GM18867 (cell line): ENCODE measurements at regions not wholly inside any gene's neighbourhood (a gene's known extent, or its start where the extent isn't known, plus 50 kb on each side); places are given as distances from the start of the nearest gene placed in this dataset.
"Not testable (repeated sequence)": the region's sequence is repeated elsewhere in the genome, so short reads cannot be mapped to it uniquely, and the experiment has no call there.

Source experiments
- ATAC-seq: cut with Tn5 transposase; IDR thresholded peaks from one replicate; pipeline ENCODE4 v1.9.1; 2021; ENCODE audit warnings: mild to moderate bottlenecking, moderate library complexity; ENCODE audit not compliant: unreplicated experiment

DNA sequence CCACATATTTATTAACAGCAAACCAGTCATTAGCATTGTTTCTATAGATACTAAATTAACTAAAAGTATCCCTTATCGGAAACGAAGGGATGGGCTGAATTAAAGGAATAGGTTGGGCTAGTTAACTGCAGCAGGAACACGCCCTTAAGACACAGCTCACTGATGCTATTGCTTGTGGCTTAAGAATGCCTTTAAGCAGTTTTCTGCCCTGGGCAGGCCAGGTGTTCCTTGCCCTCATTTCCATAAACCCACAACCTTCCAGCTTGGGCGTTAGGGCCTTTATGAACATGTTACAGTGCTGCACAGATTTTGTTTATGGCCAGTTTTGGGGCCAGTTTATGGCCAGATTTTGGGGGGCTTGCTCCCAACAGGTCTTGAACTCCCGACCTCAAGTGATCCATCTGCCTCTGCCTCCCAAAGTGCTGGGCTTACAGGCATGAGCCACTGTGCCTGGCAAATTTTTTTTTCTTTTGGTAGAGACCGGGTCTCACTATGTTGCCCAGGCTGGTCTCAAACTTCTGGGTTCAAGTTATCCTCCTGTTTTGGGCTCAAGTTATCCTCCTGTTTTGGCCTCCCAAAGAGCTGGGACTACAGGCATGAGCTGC is 90.1 kb upstream of the GRIN2A start:
- not testable (repeated sequence) for ATAC-seq

GRCh38 chr16:10275214-10275996 is 93.2 kb upstream of the GRIN2A start:
- ATAC-seq: peak; percentile 88

GRCh38 chr16:10277597-10277996 is 95.4 kb upstream of the GRIN2A start:
- ATAC-seq: no peak

DNA sequence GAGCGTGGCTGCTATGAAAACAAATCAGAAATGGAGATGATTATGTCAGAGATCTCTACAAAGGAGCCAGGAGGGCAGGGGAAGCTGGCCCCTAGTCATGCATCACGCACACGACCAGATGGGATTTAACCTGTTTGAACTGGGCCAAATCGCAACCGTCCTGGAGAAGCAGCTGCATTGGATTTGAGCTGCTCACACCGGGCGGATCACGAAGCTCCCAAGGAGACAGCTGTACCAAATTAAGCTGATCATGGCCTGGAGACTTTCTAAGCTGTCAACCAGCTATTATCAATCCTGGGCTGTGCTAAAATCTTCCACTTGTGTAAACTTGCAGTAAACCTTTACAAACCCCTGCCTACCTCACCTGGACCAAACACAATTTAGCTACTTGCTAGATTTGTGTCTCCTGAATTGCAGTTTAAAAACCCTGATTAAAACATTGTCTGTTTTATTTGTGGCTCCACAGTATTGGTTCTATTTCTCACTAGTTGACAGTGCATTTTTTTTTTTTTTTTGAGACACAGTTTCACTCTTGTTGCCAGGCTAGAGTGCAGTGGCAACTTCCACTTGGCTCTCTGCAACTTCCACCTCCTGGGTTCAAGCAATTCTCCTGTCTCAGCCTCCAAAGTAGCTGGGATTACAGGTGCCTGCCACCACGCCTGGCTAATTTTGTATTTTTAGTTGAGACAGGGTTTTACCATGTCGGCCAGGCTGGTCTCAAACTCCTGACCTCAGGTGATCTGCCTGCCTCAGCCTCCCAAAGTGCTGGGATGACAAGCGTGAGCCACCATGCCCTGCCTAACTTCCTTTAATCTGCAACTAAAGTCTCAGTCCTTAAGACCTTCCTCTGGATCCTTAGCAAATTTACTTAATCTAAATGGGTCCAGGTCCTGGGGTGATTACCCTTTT is 98.3 kb upstream of the GRIN2A start:
- no peak for ATAC-seq

GRCh38 chr16:10282367-10282766 is 100.1 kb upstream of the GRIN2A start:
- no peak for ATAC-seq

GRCh38 chr16:10283246-10283645 is 101.0 kb upstream of the GRIN2A start:
- ATAC-seq: not testable (repeated sequence)

- not testable (repeated sequence) for ATAC-seq
These were observed 95.3 kb upstream of the ATF7IP2 start for GRCh38 chr16:10290467-10291105.

GRCh38 chr16:10292197-10292596 is 93.7 kb upstream of the ATF7IP2 start:
- ATAC-seq: not testable (repeated sequence)

GRCh38 chr16:10292976-10293375 is 92.9 kb upstream of the ATF7IP2 start:
- ATAC-seq: not testable (repeated sequence)

GRCh38 chr16:10294153-10294552 is 91.7 kb upstream of the ATF7IP2 start:
- not testable (repeated sequence) for ATAC-seq

- peak; percentile 25 for ATAC-seq
These were observed 88.9 kb upstream of the ATF7IP2 start for GRCh38 chr16:10296956-10297340.

DNA sequence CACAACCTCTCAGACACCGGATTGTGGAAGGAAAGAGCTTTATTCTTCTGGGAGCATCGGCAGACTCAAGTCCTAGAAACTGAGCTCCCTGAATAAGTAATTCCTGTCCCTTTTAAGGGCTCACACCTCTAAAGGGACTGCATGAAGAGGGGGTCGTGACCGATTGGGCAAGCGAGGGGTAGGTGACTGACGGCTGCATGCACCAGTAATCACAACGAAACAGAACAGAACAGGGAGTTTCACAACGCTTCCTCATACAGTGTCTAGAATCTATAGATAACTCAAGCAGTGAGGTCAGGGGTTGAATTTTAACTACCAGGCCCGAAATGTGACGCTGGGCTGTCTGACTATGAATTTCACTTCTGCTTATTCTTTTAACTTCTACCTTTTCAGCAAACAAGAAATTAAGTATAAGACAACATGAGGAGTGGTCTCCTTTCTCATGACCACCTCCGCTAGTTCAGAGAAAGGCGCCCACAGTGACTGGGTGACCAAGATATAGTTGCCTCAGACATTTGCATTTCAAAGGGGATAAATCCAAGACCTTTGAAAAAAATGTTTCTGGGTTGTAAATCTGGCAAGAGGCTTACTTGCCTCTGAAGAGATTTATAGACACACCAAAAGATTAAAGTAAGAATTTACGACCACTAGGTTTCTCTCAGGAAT is 88.4 kb upstream of the ATF7IP2 start:
- ATAC-seq: peak; percentile 98

DNA sequence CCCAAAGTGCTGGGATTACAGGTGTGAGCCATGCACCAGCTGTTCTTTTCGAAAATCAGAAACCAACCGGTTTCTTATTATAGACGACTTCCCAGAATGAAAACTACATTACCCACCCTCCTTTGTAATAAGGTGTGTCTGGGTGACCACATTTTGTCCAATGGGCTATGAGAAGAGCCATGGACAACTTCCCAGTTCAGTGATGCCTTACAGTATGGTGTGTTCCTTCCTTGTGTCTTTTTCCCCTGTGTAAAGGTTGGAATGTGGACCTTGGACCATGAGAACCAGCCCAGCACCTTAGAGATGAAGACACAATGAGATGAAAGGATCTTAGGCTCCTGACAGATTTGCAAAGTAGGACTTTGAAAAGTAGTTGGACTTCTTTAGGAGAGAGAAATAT is 85.0 kb upstream of the ATF7IP2 start:
- ATAC-seq: no peak

GRCh38 chr16:10301547-10301946 is 84.3 kb upstream of the ATF7IP2 start:
- not testable (repeated sequence) for ATAC-seq

DNA sequence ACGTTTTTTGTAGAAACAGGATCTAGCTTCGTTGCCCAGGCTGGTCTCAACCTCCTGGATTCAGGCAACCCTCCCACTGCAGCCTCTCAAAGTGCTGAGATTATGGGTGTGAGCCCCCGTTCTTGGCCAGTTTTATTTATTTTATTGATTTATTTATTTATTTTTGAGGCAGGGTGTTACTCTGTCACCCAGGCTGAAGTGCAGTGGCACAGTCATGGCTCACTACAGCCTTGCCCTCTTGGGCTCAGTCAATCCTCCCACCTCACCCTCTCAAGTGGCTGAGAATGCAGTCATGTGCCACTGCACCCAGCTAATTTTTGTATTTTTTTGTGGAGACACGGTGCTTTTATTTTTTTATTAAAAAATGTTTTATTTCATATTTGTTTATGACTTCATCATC is 79.9 kb upstream of the ATF7IP2 start:
- no peak for ATAC-seq

DNA sequence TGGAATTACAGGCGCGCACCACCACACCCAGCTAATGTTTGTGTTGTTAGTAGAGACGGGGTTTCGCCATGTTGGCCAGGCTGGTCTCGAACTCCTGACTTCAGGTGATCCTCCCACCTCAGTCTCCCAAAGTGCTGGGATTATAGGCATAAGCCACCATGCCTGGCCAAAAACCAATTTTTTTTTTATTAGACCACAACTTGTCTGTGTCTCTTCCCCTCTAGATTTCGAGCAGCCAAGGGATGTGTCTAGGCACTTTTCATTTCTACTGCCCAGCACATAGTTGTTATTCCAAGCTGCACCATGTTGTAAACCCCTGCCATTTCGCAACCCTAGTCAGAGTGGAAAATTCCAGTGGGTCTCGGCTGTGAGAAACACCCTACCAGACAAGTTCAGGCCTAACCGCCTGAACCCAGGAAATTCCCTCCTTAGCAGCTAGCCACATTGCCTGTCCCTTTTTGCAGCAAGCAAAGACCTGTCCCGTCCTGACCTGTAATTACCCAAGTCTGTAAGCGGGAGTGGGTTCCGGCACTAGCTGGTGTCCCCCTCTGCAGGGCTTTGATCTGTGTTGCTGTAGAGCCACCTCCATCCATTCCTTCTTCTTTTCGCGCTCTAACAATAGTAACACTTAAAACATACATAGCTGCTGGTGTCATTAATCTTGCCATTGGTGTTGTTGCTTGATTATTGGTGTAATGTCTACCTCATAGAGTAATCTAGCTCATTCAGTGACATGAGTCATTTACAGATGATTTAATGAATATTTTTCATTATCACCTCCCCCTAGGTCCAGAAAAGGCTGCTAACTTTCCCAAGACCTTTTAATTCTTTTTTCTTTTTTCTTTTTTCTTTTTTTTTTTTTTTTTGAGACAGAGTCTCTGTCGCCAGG is 77.3 kb upstream of the ATF7IP2 start:
- ATAC-seq: no peak

DNA sequence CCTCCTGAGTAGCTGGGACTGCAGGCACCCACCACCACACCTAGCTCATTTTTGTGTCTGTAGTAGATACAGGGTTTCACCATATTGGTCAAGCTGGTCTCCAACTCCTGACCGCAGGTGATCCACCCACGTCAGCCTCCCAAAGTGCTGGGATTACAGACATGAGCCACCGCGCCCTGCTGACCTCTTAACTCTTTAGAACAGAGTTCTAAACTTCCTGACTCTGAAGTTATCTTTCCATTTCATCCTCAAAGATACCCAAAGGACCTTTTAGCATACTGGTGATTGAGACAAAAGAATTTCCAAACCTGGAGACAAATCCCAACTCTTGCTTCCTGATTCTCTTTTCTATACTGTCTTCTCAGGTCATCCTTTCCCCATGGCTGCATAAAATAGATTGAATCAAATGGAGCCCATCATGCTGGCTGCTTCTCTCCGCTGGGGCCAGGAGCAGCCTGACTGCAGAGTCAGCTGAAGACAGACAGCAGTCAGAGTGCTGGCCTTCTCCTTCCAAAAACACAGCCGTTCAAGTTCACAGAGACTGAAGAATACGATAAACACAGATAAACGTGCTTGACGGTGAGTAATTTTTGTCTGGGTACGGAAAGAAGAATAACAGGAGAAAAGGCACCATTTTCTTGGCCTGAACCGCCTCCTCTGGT is 76.5 kb upstream of the ATF7IP2 start:
- ATAC-seq: no peak

- ATAC-seq: no peak
These were observed 73.9 kb upstream of the ATF7IP2 start for GRCh38 chr16:10312008-10312407.
